PC-9 (cell line): ENCODE measurements at regions not wholly inside any gene's neighbourhood (a gene's known extent, or its start where the extent isn't known, plus 50 kb on each side); places are given as distances from the start of the nearest gene placed in this dataset.

ENCODE experiments used
- BruUV-seq: library from RNA; stranded (reverse); fragments of 400-500 nt; replicated peaks from 2 replicates; lab custom pipeline; 2021; lab: Mats Ljungman, UMichigan
- CTCF ChIA-PET: fragments of 300-600 bp; sonication (Branson Sonifier 250); formaldehyde crosslinking; loops from one replicate; lab custom pipeline; 2022; ENCODE audit warnings: antibody characterized with exemption; lab: Charles Lee
- POLR2A ChIA-PET: fragments of 300-600 bp; sonication (Branson Sonifier 250); formaldehyde crosslinking; loops from one replicate; lab custom pipeline; 2022; ENCODE audit warnings: antibody characterized with exemption; ENCODE audit not compliant: unreplicated experiment; lab: Charles Lee
- DNase-seq, 2 experiments: peaks; one replicate each; pipeline versions ENCODE4 v3.0.0 to v3.0.0-alpha.2; 2015 to 2022; ENCODE audit warnings: mixed read lengths in 1 of 2
- H2AFZ ChIP-seq: fragments of 200-600 bp; sonication (generic); 2 replicates; pipeline ENCODE4 v1.8.1; 2017; ENCODE audit warnings: antibody characterized with exemption
- H3F3A ChIP-seq: fragments of 200-600 bp; sonication (generic); 2 replicates; pipeline ENCODE4 v1.8.1; 2017; ENCODE audit warnings: antibody characterized with exemption, mild to moderate bottlenecking, low read depth; ENCODE audit not compliant: insufficient read depth
- H3K27ac ChIP-seq: fragments of 200-600 bp; sonication (generic); 2 replicates; pipeline ENCODE4 v1.6.1; 2016; ENCODE audit warnings: mixed run types
- H3K27me3 ChIP-seq: fragments of 200-600 bp; sonication (generic); 2 replicates; pipeline ENCODE4 v1.6.1; 2016; ENCODE audit warnings: low read depth, mixed run types; ENCODE audit not compliant: insufficient read depth
- H3K36me3 ChIP-seq: fragments of 200-600 bp; sonication (generic); 2 replicates; pipeline ENCODE4 v1.6.1; 2016; ENCODE audit warnings: low read depth, mixed run types
- H3K4me1 ChIP-seq: fragments of 200-600 bp; sonication (generic); replicated peaks from 2 replicates; pipeline ENCODE4 v1.6.1; 2016; ENCODE audit warnings: mixed run types; ENCODE audit not compliant: insufficient read depth
- H3K4me2 ChIP-seq: fragments of 200-600 bp; sonication (generic); 2 replicates; pipeline ENCODE4 v1.6.1; 2017; ENCODE audit warnings: mixed run types
- H3K4me3 ChIP-seq: fragments of 200-600 bp; sonication (generic); 2 replicates; pipeline ENCODE4 v1.6.1; 2016; ENCODE audit warnings: mixed run types
- H3K79me2 ChIP-seq: fragments of 200-600 bp; sonication (generic); 2 replicates; pipeline ENCODE4 v1.6.1; 2017; ENCODE audit warnings: low read depth, mixed run types
- H3K9me2 ChIP-seq: fragments of 200-600 bp; sonication (generic); 2 replicates; pipeline ENCODE4 v1.8.1; 2017; ENCODE audit warnings: mild to moderate bottlenecking; ENCODE audit not compliant: insufficient read depth
- H3K9me3 ChIP-seq: fragments of 200-600 bp; sonication (generic); 2 replicates; pipeline ENCODE4 v1.8.1; 2016; ENCODE audit warnings: low read depth; ENCODE audit not compliant: insufficient read depth
- H4K20me1 ChIP-seq: fragments of 200-600 bp; sonication (generic); 2 replicates; pipeline ENCODE4 v1.8.1; 2017; ENCODE audit not compliant: insufficient read depth
- CTCF ChIP-seq: fragments of 200-600 bp; sonication (generic); conservative IDR thresholded peaks from 2 replicates; pipeline ENCODE4 v1.6.1; 2017; ENCODE audit warnings: mixed run types, antibody characterized with exemption, mild to moderate bottlenecking, moderate library complexity
- EZH2 ChIP-seq: fragments of 200-600 bp; sonication (generic); IDR thresholded peaks from 2 replicates; pipeline ENCODE4 v1.8.0; 2017; ENCODE audit warnings: antibody characterized with exemption, low read depth
- intact Hi-C: fragments of 100-400 bp; cut with micrococcal nuclease; formaldehyde crosslinking; loops from one replicate; pipeline ENCODE4 v1.10.0; 2022; ENCODE audit not compliant: unreplicated experiment

GRCh38 chr4:127311924-127312323, 320.8 kb upstream of the INTU start:
- CTCF ChIA-PET, result no interaction called here
- no TSS peak for BruUV-seq
- Histone ChIP-seq H3K79me2 (no peaks in the 10 kb centered on the region), H3K27ac (no peak overlapping the region), H3K9me2 (no peaks in the 10 kb centered on the region), H3K4me3 (no peak overlapping the region), H2AFZ (no peak overlapping the region), H3K4me2 (no peak overlapping the region), H3K36me3 (no peaks in the 10 kb centered on the region), H4K20me1 (no peaks in the 10 kb centered on the region), H3F3A (no peaks in the 10 kb centered on the region), H3K4me1 (no peaks in the 10 kb centered on the region), H3K9me3 (no peaks in the 10 kb centered on the region), H3K27me3 (no peaks in the 10 kb centered on the region)
- POLR2A ChIA-PET, result no interaction called here
- DNase-seq, result no peak
- TF ChIP-seq CTCF (no peak), EZH2 (no peak)
- intact Hi-C loops, result no loop called here

- no peak overlapping the region for H2AFZ ChIP-seq
- H3K4me1 ChIP-seq, result no peaks in the 10 kb centered on the region
- no peaks in the 10 kb centered on the region for H3K79me2 ChIP-seq
- H3F3A ChIP-seq, result no peaks in the 10 kb centered on the region
- no peaks in the 10 kb centered on the region for H3K9me3 ChIP-seq
- POLR2A ChIA-PET, result no interaction called here
- no peaks in the 10 kb centered on the region for H3K9me2 ChIP-seq
- no peak overlapping the region for H3K27ac ChIP-seq
- no peak for DNase-seq
- intact Hi-C loops, result no loop called here
- H3K36me3 ChIP-seq, result no peaks in the 10 kb centered on the region
- H3K27me3 ChIP-seq, result no peaks in the 10 kb centered on the region
- H3K4me3 ChIP-seq, result no peak overlapping the region
- no TSS peak for BruUV-seq
- TF ChIP-seq CTCF, result no peak
- TF ChIP-seq EZH2, result no peak
- H3K4me2 ChIP-seq, result no peak overlapping the region
- CTCF ChIA-PET, result no interaction called here
- no peaks in the 10 kb centered on the region for H4K20me1 ChIP-seq
Measured at GRCh38 chr4:127313767-127314166, 319.0 kb upstream of the INTU start.

- BruUV-seq, result no TSS peak
- no peaks in the 10 kb centered on the region for H3K36me3 ChIP-seq
- CTCF ChIA-PET, result no interaction called here
- POLR2A ChIA-PET, result no interaction called here
- no peaks in the 10 kb centered on the region for H3K4me1 ChIP-seq
- H3K4me3 ChIP-seq, result no peak overlapping the region
- no peak overlapping the region for H2AFZ ChIP-seq
- no peaks in the 10 kb centered on the region for H3K79me2 ChIP-seq
- no peaks in the 10 kb centered on the region for H4K20me1 ChIP-seq
- H3K27ac ChIP-seq, result no peak overlapping the region
- H3K9me2 ChIP-seq, result no peaks in the 10 kb centered on the region
- DNase-seq, result no peak
- H3K9me3 ChIP-seq, result no peaks in the 10 kb centered on the region
- no peaks in the 10 kb centered on the region for H3K27me3 ChIP-seq
- intact Hi-C loops, result no loop called here
- TF ChIP-seq EZH2 (no peak), CTCF (no peak)
- H3F3A ChIP-seq, result no peaks in the 10 kb centered on the region
- H3K4me2 ChIP-seq, result no peak overlapping the region
Measured at GRCh38 chr4:127327491-127327890, 305.3 kb upstream of the INTU start.
